Sigmoid colon (tissue), 6 donors: ENCODE measurements at regions not wholly inside any gene's neighbourhood (a gene's known extent, or its start where the extent isn't known, plus 50 kb on each side); places are given as distances from the start of the nearest gene placed in this dataset.

Experiments
- DNase-seq: peaks from one replicate; pipeline ENCODE4 v3.0.0-alpha.2; 2019
- H3K27ac ChIP-seq, 4 donors: fragments of 200-600 bp; sonication (generic); one replicate each; pipeline ENCODE4 v1.5.1; 2016 to 2019; ENCODE audit warnings: mild to moderate bottlenecking in 1 of 4
- H3K27me3 ChIP-seq, 3 donors: fragments of 200-600 bp; sonication (generic); one replicate each; pipeline ENCODE4 v1.5.1; 2019; ENCODE audit warnings: mild to moderate bottlenecking in 1 of 3
- H3K36me3 ChIP-seq, 4 donors: fragments of 200-600 bp; sonication (generic); one replicate each; pipeline ENCODE4 v1.5.1; 2016 to 2019
- H3K4me1 ChIP-seq, 4 donors: fragments of 200-600 bp; sonication (generic); one replicate each; pipeline ENCODE4 v1.5.1; 2017 to 2019
- H3K4me3 ChIP-seq, 4 donors: fragments of 200-600 bp; sonication (generic); one replicate each; pipeline ENCODE4 v1.5.1; 2017 to 2019; ENCODE audit warnings: mild to moderate bottlenecking in 2 of 4, moderate library complexity in 1 of 4
- H3K9me3 ChIP-seq, 4 donors: fragments of 200-600 bp in 3 of 4; sonication (generic) in 3 of 4; one replicate each; pipeline versions ENCODE4 v1.5.1 to v1.6.1; 2013 to 2019
- EP300 ChIP-seq, 4 donors: sonication (generic); formaldehyde crosslinking; IDR thresholded peaks; one replicate each; pipeline ENCODE4 v1.6.1; 2017; ENCODE audit warnings: antibody characterized with exemption in 4 of 4
- POLR2A ChIP-seq, 2 donors: fragments of 450-650 bp; IDR thresholded peaks; one replicate each; pipeline ENCODE4 v1.6.1; 2016; ENCODE audit warnings: antibody characterized with exemption in 2 of 2, mild to moderate bottlenecking in 2 of 2, moderate library complexity in 2 of 2
- POLR2AphosphoS5 ChIP-seq, 4 donors: sonication (generic); formaldehyde crosslinking; IDR thresholded peaks; one replicate each; pipeline ENCODE4 v1.6.1; 2017; ENCODE audit warnings: antibody characterized with exemption in 4 of 4
- WGBS, 2 donors: extraction: QIAGEN DNeasy Blood & Tissue Kit; methylation state at CpG; one replicate each; pipeline ENCODE4 v1.1.7; 2013; 5-methylcytosine and 5-hydroxymethylcytosine counted together
- intact Hi-C: fragments of 100-400 bp; cut with DNase I; formaldehyde crosslinking; loops from one replicate; pipeline ENCODE4 v1.15.1; 2023
- TF ChIP-seq, protein P1 (sequence below), 4 experiments: fragments of 450-650 bp in 3 of 4; fragments of 200-600 bp in 1 of 4; IDR thresholded peaks; one replicate each; pipeline ENCODE4 v1.5.1; 2016 to 2019; ENCODE audit warnings: antibody characterized with exemption in 4 of 4, mild to moderate bottlenecking in 3 of 4, moderate library complexity in 2 of 4
- donor health status: healthy with polysubstance abuse.
- donor health status: healthy.

DNA sequence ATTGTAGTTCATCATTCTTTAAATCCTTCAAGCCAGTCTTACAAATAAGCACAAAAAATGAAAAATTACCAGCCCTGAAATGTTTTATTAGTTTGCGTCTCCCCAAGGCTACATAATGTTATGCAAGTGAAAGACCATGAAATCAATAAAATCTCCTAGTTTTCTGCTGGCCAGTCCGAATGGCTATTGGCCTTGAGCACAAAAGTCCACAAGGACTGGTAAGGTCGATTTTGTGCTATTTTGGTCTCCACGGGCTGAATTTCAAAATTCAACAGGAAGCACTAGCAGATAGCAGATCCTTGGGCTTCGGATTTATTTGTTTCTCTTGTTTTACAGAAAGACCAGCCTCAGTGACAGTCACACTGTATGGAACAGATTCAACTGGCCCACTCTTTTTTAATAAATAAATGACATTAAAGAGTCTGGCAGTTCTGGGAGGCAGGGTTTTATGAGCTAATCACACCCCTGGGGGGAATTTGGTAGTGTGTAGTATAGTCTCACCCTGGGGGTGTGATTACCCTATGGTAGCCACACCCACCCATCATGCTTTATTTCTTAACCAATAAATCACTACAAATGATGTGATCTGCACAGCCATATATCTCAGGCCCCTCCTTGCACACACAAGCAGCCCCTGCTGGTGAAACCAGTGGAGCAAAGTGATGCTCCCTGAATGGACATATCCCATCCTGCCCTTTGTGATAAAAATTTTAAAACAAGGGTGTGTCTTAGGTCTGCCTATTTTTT is 51.1 kb upstream of the TMEM33 start:
- Histone ChIP-seq H3K36me3 (no peaks in the 10 kb centered on the region), H3K27ac (no peak overlapping the region), H3K27me3 (peaks cover 12 to 52% (median 32%) of the 10 kb centered on the region in 3 donors), H3K4me1 (peaks cover 0 to 32% (median 25%) of the 10 kb centered on the region in 4 donors), H3K4me3 (no peak overlapping the region), H3K9me3 (no peaks in the 10 kb centered on the region)
- no peak for TF ChIP-seq POLR2A (IDR thresholded peaks at IDR 0.05)
- no peak for TF ChIP-seq POLR2AphosphoS5 (IDR thresholded peaks at IDR 0.05)
- TF ChIP-seq, protein P1, sequence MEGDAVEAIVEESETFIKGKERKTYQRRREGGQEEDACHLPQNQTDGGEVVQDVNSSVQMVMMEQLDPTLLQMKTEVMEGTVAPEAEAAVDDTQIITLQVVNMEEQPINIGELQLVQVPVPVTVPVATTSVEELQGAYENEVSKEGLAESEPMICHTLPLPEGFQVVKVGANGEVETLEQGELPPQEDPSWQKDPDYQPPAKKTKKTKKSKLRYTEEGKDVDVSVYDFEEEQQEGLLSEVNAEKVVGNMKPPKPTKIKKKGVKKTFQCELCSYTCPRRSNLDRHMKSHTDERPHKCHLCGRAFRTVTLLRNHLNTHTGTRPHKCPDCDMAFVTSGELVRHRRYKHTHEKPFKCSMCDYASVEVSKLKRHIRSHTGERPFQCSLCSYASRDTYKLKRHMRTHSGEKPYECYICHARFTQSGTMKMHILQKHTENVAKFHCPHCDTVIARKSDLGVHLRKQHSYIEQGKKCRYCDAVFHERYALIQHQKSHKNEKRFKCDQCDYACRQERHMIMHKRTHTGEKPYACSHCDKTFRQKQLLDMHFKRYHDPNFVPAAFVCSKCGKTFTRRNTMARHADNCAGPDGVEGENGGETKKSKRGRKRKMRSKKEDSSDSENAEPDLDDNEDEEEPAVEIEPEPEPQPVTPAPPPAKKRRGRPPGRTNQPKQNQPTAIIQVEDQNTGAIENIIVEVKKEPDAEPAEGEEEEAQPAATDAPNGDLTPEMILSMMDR (IDR thresholded peaks at IDR 0.05): no peak
- no peak for TF ChIP-seq EP300 (IDR thresholded peaks at IDR 0.05)
- DNase-seq: no peak
- intact Hi-C loops: loop anchor here (5.0 kb wide), 1 partner anchor 602 kb away; no protein-coding TSS in a partner anchor
- 49 to 72% methylated on average over 5 of the region's 5 CpGs for WGBS, 2 donors

DNA sequence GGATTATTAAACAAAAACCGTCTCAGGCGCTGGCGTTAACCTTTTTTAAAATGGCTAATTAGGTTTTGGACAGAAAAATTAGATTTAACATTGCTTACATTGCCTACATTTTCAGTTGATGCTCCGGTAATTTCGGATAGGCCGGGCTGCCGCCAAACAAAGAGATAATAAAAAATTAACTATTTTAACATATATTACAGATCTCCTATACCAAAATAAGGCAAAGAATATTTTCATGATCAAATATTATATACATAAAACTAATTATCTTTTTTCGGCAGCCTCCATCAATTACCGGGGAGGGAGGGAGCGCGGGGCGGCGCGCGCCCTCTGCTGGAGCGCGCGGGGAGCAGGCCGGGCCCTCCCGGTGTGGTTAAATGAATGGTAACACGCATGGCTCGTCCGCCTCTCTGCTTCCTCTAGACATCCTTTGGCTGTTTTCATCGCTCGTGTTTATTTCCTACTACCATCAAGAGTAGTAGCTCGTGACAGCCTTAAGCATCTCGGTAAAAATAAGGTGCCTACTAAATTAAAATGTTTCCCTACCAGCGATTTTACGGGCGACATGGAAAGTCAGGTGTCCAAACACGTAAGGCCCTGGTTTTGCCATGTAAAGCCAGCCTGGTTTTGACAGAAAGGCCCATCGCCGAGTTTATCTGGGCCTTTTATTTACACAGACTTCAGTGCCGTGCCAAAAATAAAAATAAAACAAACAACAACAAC is 52.4 kb upstream of the TMEM33 start:
- Histone ChIP-seq H3K9me3 (no peaks in the 10 kb centered on the region), H3K36me3 (no peaks in the 10 kb centered on the region), H3K27ac (no peak overlapping the region), H3K4me3 (peak overlapping the region; percentile 12 to 50 (median 35)), H3K4me1 (peaks cover 0 to 34% (median 27%) of the 10 kb centered on the region in 4 donors), H3K27me3 (peaks cover 23 to 66% (median 46%) of the 10 kb centered on the region in 3 donors)
- DNase-seq: no peak
- intact Hi-C loops: loop anchor here (5.0 kb wide), 1 partner anchor 600 kb away; no protein-coding TSS in a partner anchor
- no peak for TF ChIP-seq POLR2AphosphoS5 (IDR thresholded peaks at IDR 0.05)
- TF ChIP-seq, protein P1 (IDR thresholded peaks at IDR 0.05): peak; percentile 43 to 90 (median 53)
- WGBS, 2 donors: 11 to 14% methylated on average over 34 of the region's 34 CpGs

- Histone ChIP-seq H3K36me3 (no peaks in the 10 kb centered on the region), H3K4me1 (peaks cover 0 to 34% (median 27%) of the 10 kb centered on the region in 4 donors), H3K27ac (no peak overlapping the region), H3K27me3 (peaks cover 26 to 70% (median 52%) of the 10 kb centered on the region in 3 donors), H3K4me3 (peak overlapping the region; percentile 12 to 50 (median 35)), H3K9me3 (no peaks in the 10 kb centered on the region)
- 3 to 7% methylated on average over 53 of the region's 53 CpGs for WGBS, 2 donors
- DNase-seq: no peak
- intact Hi-C loops: loop anchor here (5.0 kb wide), 1 partner anchor 600 kb away; no protein-coding TSS in a partner anchor
- TF ChIP-seq POLR2A (IDR thresholded peaks at IDR 0.05) (no peak), EP300 (IDR thresholded peaks at IDR 0.05) (no peak), POLR2AphosphoS5 (IDR thresholded peaks at IDR 0.05) (no peak)
- TF ChIP-seq, protein P1 (IDR thresholded peaks at IDR 0.05): no peak
Observed at GRCh38 chr4:41881981-41882624, 53.1 kb upstream of the TMEM33 start.

- intact Hi-C loops: loop anchor here (5.0 kb wide), 1 partner anchor 599 kb away; no protein-coding TSS in a partner anchor
- TF ChIP-seq, protein P1 (IDR thresholded peaks at IDR 0.05): no peak
- TF ChIP-seq POLR2AphosphoS5 (IDR thresholded peaks at IDR 0.05) (no peak), EP300 (IDR thresholded peaks at IDR 0.05) (no peak), POLR2A (IDR thresholded peaks at IDR 0.05) (no peak)
- no peaks in the 10 kb centered on the region for H3K36me3 ChIP-seq
- DNase-seq: no peak
- H3K27me3 ChIP-seq: peaks cover 26 to 70% (median 52%) of the 10 kb centered on the region in 3 donors
- H3K9me3 ChIP-seq: no peaks in the 10 kb centered on the region
- 3 to 11% methylated on average over 79 of the region's 79 CpGs for WGBS, 2 donors
- peaks cover 0 to 34% (median 27%) of the 10 kb centered on the region in 4 donors for H3K4me1 ChIP-seq
- H3K27ac ChIP-seq: no peak overlapping the region
- peak overlapping the region; percentile 12 to 50 (median 35) for H3K4me3 ChIP-seq
Observed at GRCh38 chr4:41880840-41881831, 54.1 kb upstream of the TMEM33 start.
